ENCODE measurements at regions not wholly inside any gene's neighbourhood (a gene's known extent, or its start where the extent isn't known, plus 50 kb on each side); places are given as distances from the start of the nearest gene placed in this dataset.

- ChIA-PET CTCF (no interaction called here), POLR2A (no interaction called here)
Observed at GRCh38 chr7:67595431-67596180, 599.0 kb downstream of the TYW1 start.

GRCh38 chr7:67597161-67597560 is 600.5 kb downstream of the TYW1 start:
- ChIA-PET POLR2A (no interaction called here), CTCF (no interaction called here)
- no peak for TF ChIP-seq CTCF (IDR thresholded peaks at IDR 0.05; ENCODE audit: control extremely low read depth, extremely low read depth, low read depth, missing control alignments)
- DNase-seq (ENCODE audit: extremely low spot score): no peak

More at GRCh38 chr7:67595431-67596180, 599.0 kb downstream of the TYW1 start:
- no peak for TF ChIP-seq CTCF (IDR thresholded peaks at IDR 0.05; ENCODE audit: control extremely low read depth, extremely low read depth, low read depth, missing control alignments)
- DNase-seq (ENCODE audit: extremely low spot score): no peak

GRCh38 chr7:67598469-67598868 is 601.8 kb downstream of the TYW1 start:
- ChIA-PET CTCF (no interaction called here), POLR2A (no interaction called here)
- no peak for TF ChIP-seq CTCF (IDR thresholded peaks at IDR 0.05; ENCODE audit: control extremely low read depth, extremely low read depth, low read depth, missing control alignments)
- no peak for DNase-seq (ENCODE audit: extremely low spot score)

- no peak for DNase-seq (ENCODE audit: extremely low spot score)
- no peak for TF ChIP-seq CTCF (IDR thresholded peaks at IDR 0.05; ENCODE audit: control extremely low read depth, extremely low read depth, low read depth, missing control alignments)
- ChIA-PET CTCF (no interaction called here), POLR2A (no interaction called here)
Observed at GRCh38 chr7:67599331-67600062, 602.9 kb downstream of the TYW1 start.

GRCh38 chr7:67602246-67602887 is 605.7 kb downstream of the TYW1 start:
- no peak for DNase-seq (ENCODE audit: extremely low spot score)
- TF ChIP-seq CTCF (IDR thresholded peaks at IDR 0.05; ENCODE audit: control extremely low read depth, extremely low read depth, low read depth, missing control alignments): no peak
- ChIA-PET POLR2A (no interaction called here), CTCF (no interaction called here)

GRCh38 chr7:67604461-67605386 is 608.1 kb downstream of the TYW1 start:
- DNase-seq (ENCODE audit: extremely low spot score): no peak
- ChIA-PET CTCF (no interaction called here), POLR2A (no interaction called here)
- no peak for TF ChIP-seq CTCF (IDR thresholded peaks at IDR 0.05; ENCODE audit: control extremely low read depth, extremely low read depth, low read depth, missing control alignments)
